Tibial nerve (tissue), 4 donors: ENCODE measurements at regions not wholly inside any gene's neighbourhood (a gene's known extent, or its start where the extent isn't known, plus 50 kb on each side); places are given as distances from the start of the nearest gene placed in this dataset.

Experiments used
- EP300 ChIP-seq, 2 donors: sonication (generic); formaldehyde crosslinking; IDR thresholded peaks; one replicate each; pipeline ENCODE4 v1.6.1; 2017; ENCODE audit warnings: antibody characterized with exemption in 2 of 2, mild to moderate bottlenecking in 1 of 2
- POLR2A ChIP-seq, 2 donors: fragments of 450-650 bp; IDR thresholded peaks; one replicate each; pipeline ENCODE4 v1.6.1; 2017; ENCODE audit warnings: antibody characterized with exemption in 2 of 2, mild to moderate bottlenecking in 2 of 2, moderate library complexity in 2 of 2
- TF ChIP-seq, protein P1 (sequence below), 5 experiments: fragments of 200-600 bp in 3 of 5; fragments of 450-650 bp in 2 of 5; sonication (generic) in 3 of 5; IDR thresholded peaks; one replicate each; pipeline ENCODE4 v1.5.1; 2016 to 2019; ENCODE audit warnings: antibody characterized with exemption in 5 of 5, mild to moderate bottlenecking in 3 of 5, moderate library complexity in 2 of 5

DNA sequence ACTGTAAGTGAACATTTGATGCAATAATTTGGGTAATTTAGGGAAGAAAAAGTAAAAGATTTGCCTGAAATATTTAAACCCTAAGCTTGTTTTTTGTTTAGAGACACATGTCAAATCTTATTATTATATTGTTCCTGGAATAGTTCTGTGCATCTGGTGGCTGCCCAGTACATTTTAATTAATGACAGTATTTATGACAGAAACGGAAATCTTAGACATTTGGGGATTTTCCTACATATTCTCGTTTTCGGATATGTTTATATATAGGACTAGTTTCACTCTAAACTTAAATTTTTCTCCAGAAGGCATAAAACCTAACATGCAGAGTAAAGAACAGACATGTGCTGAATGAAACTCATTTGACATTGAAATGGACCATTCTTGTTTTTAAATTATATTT, 125.6 kb upstream of the PAQR3 start:
- TF ChIP-seq EP300 (IDR thresholded peaks at IDR 0.05) (no peak), POLR2A (IDR thresholded peaks at IDR 0.05) (no peak)
- TF ChIP-seq, protein P1, sequence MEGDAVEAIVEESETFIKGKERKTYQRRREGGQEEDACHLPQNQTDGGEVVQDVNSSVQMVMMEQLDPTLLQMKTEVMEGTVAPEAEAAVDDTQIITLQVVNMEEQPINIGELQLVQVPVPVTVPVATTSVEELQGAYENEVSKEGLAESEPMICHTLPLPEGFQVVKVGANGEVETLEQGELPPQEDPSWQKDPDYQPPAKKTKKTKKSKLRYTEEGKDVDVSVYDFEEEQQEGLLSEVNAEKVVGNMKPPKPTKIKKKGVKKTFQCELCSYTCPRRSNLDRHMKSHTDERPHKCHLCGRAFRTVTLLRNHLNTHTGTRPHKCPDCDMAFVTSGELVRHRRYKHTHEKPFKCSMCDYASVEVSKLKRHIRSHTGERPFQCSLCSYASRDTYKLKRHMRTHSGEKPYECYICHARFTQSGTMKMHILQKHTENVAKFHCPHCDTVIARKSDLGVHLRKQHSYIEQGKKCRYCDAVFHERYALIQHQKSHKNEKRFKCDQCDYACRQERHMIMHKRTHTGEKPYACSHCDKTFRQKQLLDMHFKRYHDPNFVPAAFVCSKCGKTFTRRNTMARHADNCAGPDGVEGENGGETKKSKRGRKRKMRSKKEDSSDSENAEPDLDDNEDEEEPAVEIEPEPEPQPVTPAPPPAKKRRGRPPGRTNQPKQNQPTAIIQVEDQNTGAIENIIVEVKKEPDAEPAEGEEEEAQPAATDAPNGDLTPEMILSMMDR (IDR thresholded peaks at IDR 0.05), result no peak
